RWPE2 (cell line): ENCODE measurements at regions not wholly inside any gene's neighbourhood (a gene's known extent, or its start where the extent isn't known, plus 50 kb on each side); places are given as distances from the start of the nearest gene placed in this dataset.
"Not testable (repeated sequence)": the region's sequence is repeated elsewhere in the genome, so short reads cannot be mapped to it uniquely, and the experiment has no call there.

Experiments
- ATAC-seq: fragments of 200-7000 bp; cut with Tn5 transposase; 3 replicates; pipeline ENCODE4 v1.9.1; 2021; ENCODE audit warnings: low read depth
- DNase-seq: peaks from one replicate; pipeline ENCODE4 v3.0.0-alpha.2; 2020; ENCODE audit warnings: low spot score
- H3K27ac ChIP-seq: fragments of 450-650 bp; 2 replicates; pipeline ENCODE4 v1.5.1; 2017; ENCODE audit warnings: mild to moderate bottlenecking; ENCODE audit not compliant: poor library complexity, severe bottlenecking
- H3K27me3 ChIP-seq: fragments of 250-450 bp; sonication (Bioruptor Pico); 2 replicates; pipeline ENCODE4 v1.5.1; 2021; ENCODE audit warnings: mild to moderate bottlenecking, moderate library complexity; ENCODE audit not compliant: insufficient read depth, poor library complexity, severe bottlenecking
- H3K36me3 ChIP-seq: fragments of 250-450 bp; sonication (Bioruptor Pico); 2 replicates; pipeline ENCODE4 v1.5.1; 2020; ENCODE audit warnings: low read depth, mild to moderate bottlenecking, moderate library complexity
- H3K4me1 ChIP-seq: fragments of 250-450 bp; sonication (Bioruptor Pico); 2 replicates; pipeline ENCODE4 v1.5.1; 2021; ENCODE audit warnings: mild to moderate bottlenecking, moderate library complexity; ENCODE audit not compliant: insufficient read depth, poor library complexity, severe bottlenecking
- H3K4me3 ChIP-seq: fragments of 250-450 bp; sonication (Bioruptor Pico); 2 replicates; pipeline ENCODE4 v1.5.1; 2021; ENCODE audit warnings: mild to moderate bottlenecking, moderate library complexity; ENCODE audit not compliant: severe bottlenecking
- H3K9me3 ChIP-seq: fragments of 250-450 bp; sonication (Bioruptor Pico); 2 replicates; pipeline ENCODE4 v1.5.1; 2021; ENCODE audit warnings: mild to moderate bottlenecking, moderate library complexity; ENCODE audit not compliant: severe bottlenecking
- TF ChIP-seq, protein P1 (sequence below): fragments of 450-650 bp; IDR thresholded peaks from one replicate; pipeline ENCODE4 v1.5.1; 2017; ENCODE audit warnings: mild to moderate bottlenecking, moderate library complexity; ENCODE audit not compliant: poor library complexity, severe bottlenecking

DNA sequence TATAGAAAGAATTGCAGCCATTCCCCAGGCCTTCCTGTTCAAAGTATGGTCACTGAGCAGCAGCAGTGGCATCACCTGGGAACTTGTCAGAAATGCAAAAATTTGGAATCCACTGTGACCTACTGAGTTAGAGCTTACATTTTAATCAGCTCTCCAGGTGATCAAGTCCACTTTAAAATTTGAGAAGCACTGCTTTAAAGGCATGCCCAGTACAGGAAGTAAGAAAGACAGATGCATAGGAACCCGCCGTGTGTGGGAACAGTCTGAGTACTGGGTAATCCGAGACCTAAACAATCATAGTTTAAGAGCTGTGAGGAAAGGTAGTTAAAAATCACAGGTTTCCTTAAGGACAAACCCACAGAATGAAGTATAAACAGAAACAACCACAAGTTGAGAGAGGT is 462.4 kb downstream of the RAB38 start:
- no peaks in the 10 kb centered on the region for H3K4me1 ChIP-seq
- H3K9me3 ChIP-seq: no peaks in the 10 kb centered on the region
- H3K36me3 ChIP-seq: no peaks in the 10 kb centered on the region
- no peak overlapping the region for H3K4me3 ChIP-seq
- DNase-seq (no peak), ATAC-seq (0 out of 3 replicates have a peak, but pooled peaks have one; percentile 49)
- no peak overlapping the region for H3K27ac ChIP-seq
- no peaks in the 10 kb centered on the region for H3K27me3 ChIP-seq
- TF ChIP-seq, protein P1, sequence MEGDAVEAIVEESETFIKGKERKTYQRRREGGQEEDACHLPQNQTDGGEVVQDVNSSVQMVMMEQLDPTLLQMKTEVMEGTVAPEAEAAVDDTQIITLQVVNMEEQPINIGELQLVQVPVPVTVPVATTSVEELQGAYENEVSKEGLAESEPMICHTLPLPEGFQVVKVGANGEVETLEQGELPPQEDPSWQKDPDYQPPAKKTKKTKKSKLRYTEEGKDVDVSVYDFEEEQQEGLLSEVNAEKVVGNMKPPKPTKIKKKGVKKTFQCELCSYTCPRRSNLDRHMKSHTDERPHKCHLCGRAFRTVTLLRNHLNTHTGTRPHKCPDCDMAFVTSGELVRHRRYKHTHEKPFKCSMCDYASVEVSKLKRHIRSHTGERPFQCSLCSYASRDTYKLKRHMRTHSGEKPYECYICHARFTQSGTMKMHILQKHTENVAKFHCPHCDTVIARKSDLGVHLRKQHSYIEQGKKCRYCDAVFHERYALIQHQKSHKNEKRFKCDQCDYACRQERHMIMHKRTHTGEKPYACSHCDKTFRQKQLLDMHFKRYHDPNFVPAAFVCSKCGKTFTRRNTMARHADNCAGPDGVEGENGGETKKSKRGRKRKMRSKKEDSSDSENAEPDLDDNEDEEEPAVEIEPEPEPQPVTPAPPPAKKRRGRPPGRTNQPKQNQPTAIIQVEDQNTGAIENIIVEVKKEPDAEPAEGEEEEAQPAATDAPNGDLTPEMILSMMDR: no peak

DNA sequence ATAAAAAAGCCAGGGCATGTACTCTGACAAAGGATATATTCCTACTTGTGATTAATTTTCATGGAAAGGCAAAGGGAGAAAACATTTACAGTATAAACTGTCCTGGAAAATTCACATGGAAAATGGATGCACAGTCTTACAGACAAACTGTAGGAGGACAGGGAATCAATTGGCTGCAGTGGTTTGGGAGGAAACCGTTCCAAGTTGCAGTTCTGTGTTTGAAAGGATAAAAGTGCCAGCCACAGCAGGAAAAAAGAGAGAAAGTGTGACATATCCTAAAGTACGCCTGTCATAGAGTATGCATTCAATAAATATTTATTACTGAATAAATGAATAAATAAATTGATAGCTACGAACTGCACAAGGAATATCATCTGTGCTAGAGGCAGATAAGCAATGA is 462.9 kb downstream of the RAB38 start:
- DNase-seq (no peak), ATAC-seq (no peak)
- Histone ChIP-seq H3K4me1 (no peaks in the 10 kb centered on the region), H3K4me3 (no peak overlapping the region), H3K27ac (no peak overlapping the region), H3K36me3 (no peaks in the 10 kb centered on the region), H3K9me3 (no peaks in the 10 kb centered on the region), H3K27me3 (no peaks in the 10 kb centered on the region)
- TF ChIP-seq, protein P1: no peak

GRCh38 chr11:87703589-87703988 is 471.7 kb downstream of the RAB38 start:
- H3K9me3 ChIP-seq, H3K4me3 ChIP-seq, ATAC-seq, H3K27ac ChIP-seq, H3K4me1 ChIP-seq, H3K27me3 ChIP-seq, H3K36me3 ChIP-seq, DNase-seq: not testable (repeated sequence)

GRCh38 chr11:87675993-87676392 is 499.2 kb downstream of the RAB38 start:
- Histone ChIP-seq H3K9me3 (no peaks in the 10 kb centered on the region), H3K27ac (no peak overlapping the region), H3K4me1 (no peaks in the 10 kb centered on the region), H3K36me3 (no peaks in the 10 kb centered on the region), H3K27me3 (no peaks in the 10 kb centered on the region), H3K4me3 (no peak overlapping the region)
- DNase-seq (no peak), ATAC-seq (no peak)
- TF ChIP-seq, protein P1: no peak

DNA sequence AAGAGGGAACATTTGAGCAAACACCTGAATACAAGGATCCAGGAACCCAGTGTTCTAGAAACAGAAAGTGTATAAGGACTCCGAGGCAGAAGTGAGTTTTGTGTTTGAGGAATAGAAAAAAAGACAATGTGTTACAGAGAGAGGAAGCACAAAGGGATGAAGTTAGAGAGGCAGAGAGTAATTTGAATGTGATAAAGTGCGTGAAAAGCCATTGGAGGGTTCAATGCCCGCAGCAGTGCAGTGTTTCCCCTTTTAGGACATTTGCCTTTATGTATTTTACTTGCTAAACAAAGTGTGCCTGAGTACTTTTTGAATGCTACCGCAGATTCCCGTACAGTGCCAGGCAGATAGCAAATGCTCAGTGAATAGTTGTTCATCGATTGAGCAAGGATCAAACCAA is 508.5 kb downstream of the RAB38 start:
- no peaks in the 10 kb centered on the region for H3K36me3 ChIP-seq
- no peaks in the 10 kb centered on the region for H3K4me1 ChIP-seq
- H3K27me3 ChIP-seq: no peaks in the 10 kb centered on the region
- TF ChIP-seq, protein P1: no peak
- H3K27ac ChIP-seq: no peak overlapping the region
- no peaks in the 10 kb centered on the region for H3K9me3 ChIP-seq
- H3K4me3 ChIP-seq: no peak overlapping the region
- DNase-seq: no peak
- ATAC-seq: no peak

DNA sequence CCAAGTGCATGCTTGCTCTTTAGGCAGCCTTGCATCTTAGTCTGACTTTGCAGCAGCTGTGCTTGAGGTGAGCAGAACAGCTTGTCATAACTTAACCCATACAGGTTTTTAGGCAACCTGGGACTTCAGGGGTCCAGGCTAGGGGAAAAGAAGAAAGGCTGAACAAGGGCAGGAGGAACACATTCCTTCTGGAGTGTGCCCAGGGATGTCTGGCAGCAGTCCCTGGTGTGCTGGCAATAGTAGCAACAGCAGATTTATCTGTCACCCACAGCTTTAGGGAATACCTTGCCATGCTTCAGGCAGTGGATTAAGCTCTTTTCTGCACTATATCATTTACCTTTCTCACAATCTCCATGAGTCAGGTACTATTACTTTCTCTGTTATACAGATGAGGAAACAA is 513.0 kb downstream of the RAB38 start:
- no peaks in the 10 kb centered on the region for H3K36me3 ChIP-seq
- no peaks in the 10 kb centered on the region for H3K27me3 ChIP-seq
- no peaks in the 10 kb centered on the region for H3K9me3 ChIP-seq
- no peak overlapping the region for H3K27ac ChIP-seq
- ATAC-seq: no peak
- no peaks in the 10 kb centered on the region for H3K4me1 ChIP-seq
- TF ChIP-seq, protein P1: no peak
- DNase-seq: no peak
- H3K4me3 ChIP-seq: no peak overlapping the region
